Astrocyte (in vitro differentiated cells and primary cell): ENCODE measurements at regions not wholly inside any gene's neighbourhood (a gene's known extent, or its start where the extent isn't known, plus 50 kb on each side); places are given as distances from the start of the nearest gene placed in this dataset.

Source experiments
- DNase-seq: peaks from one replicate; pipeline ENCODE4 v3.0.0-alpha.2; 2010; ENCODE audit warnings: low read depth
- FAIRE-seq: peaks from 2 replicates; lab custom pipeline; 2011; peaks lifted over from hg19 to GRCh38; lab: Jason Lieb, UNC
- H2AFZ ChIP-seq: 2 replicates; pipeline ENCODE4 v1.6.0; 2012; ENCODE audit warnings: low read depth, low read length, inconsistent platforms
- H3K27ac ChIP-seq: 2 replicates; pipeline ENCODE4 v1.5.1; 2011; ENCODE audit warnings: low read depth, low read length, inconsistent platforms
- H3K27me3 ChIP-seq: 2 replicates; pipeline ENCODE4 v1.6.0; 2011; ENCODE audit warnings: low read length, inconsistent platforms; ENCODE audit not compliant: insufficient read depth
- H3K36me3 ChIP-seq: 2 replicates; pipeline ENCODE4 v1.5.1; 2011; ENCODE audit warnings: low read length, inconsistent platforms; ENCODE audit not compliant: insufficient read depth
- H3K4me1 ChIP-seq: 2 replicates; pipeline ENCODE4 v1.5.1; 2011; ENCODE audit warnings: low read length, inconsistent platforms; ENCODE audit not compliant: insufficient read depth
- H3K4me2 ChIP-seq: 2 replicates; pipeline ENCODE4 v1.6.0; 2012; ENCODE audit warnings: low read length, inconsistent platforms
- H3K4me3 ChIP-seq: 2 replicates; pipeline ENCODE4 v1.5.1; 2011; ENCODE audit warnings: low read depth, mild to moderate bottlenecking, low read length, inconsistent platforms; ENCODE audit not compliant: insufficient read depth
- H3K79me2 ChIP-seq: 2 replicates; pipeline ENCODE4 v1.6.0; 2012; ENCODE audit warnings: mild to moderate bottlenecking, low read length, inconsistent platforms; ENCODE audit not compliant: insufficient read depth
- H3K9ac ChIP-seq: 2 replicates; pipeline ENCODE4 v1.6.0; 2012; ENCODE audit warnings: mild to moderate bottlenecking, low read length, inconsistent platforms
- H3K9me3 ChIP-seq: 2 replicates; pipeline ENCODE4 v1.5.1; 2012; ENCODE audit warnings: low read depth, mild to moderate bottlenecking, low read length, inconsistent platforms; ENCODE audit not compliant: insufficient read depth
- H4K20me1 ChIP-seq: 2 replicates; pipeline ENCODE4 v1.6.0; 2012; ENCODE audit warnings: low read length, inconsistent platforms; ENCODE audit not compliant: insufficient read depth
- H3K27ac Mint-ChIP-seq: one replicate; pipeline ENCODE4 v1.8.0; 2021; ENCODE audit warnings: mild to moderate bottlenecking, mixed read lengths; ENCODE audit not compliant: unreplicated experiment
- H3K27me3 Mint-ChIP-seq: one replicate; pipeline ENCODE4 v1.8.0; 2021; ENCODE audit warnings: low read depth, mixed read lengths; ENCODE audit not compliant: unreplicated experiment
- H3K36me3 Mint-ChIP-seq: one replicate; pipeline ENCODE4 v1.8.0; 2021; ENCODE audit warnings: low read depth, mixed read lengths; ENCODE audit not compliant: unreplicated experiment
- H3K4me1 Mint-ChIP-seq: one replicate; pipeline ENCODE4 v1.8.0; 2021; ENCODE audit warnings: low read depth, mixed read lengths; ENCODE audit not compliant: unreplicated experiment
- H3K4me3 Mint-ChIP-seq: one replicate; pipeline ENCODE4 v1.8.0; 2021; ENCODE audit warnings: mild to moderate bottlenecking, moderate library complexity, mixed read lengths; ENCODE audit not compliant: unreplicated experiment
- H3K9me3 Mint-ChIP-seq: one replicate; pipeline ENCODE4 v1.8.0; 2021; ENCODE audit warnings: mild to moderate bottlenecking, mixed read lengths; ENCODE audit not compliant: unreplicated experiment
- CTCF ChIP-seq: IDR thresholded peaks from 2 replicates; pipeline ENCODE4 v1.5.1; 2011; ENCODE audit warnings: low read depth, mild to moderate bottlenecking, inconsistent platforms, low read length, moderate library complexity; ENCODE audit not compliant: insufficient read depth
- EZH2 ChIP-seq: IDR thresholded peaks from 2 replicates; pipeline ENCODE4 v1.6.1; 2012; ENCODE audit warnings: mild to moderate bottlenecking, low read length, inconsistent platforms; ENCODE audit not compliant: insufficient read depth

GRCh38 chr5:173413471-173413982 is 85.3 kb upstream of the STC2 start:
- Histone ChIP-seq H3K4me3 (no peak overlapping the region), H3K4me1 (peaks cover 7% of the 10 kb centered on the region), H2AFZ (no peak overlapping the region), H3K27me3 (no peaks in the 10 kb centered on the region), H3K27ac (no peak overlapping the region), H4K20me1 (no peaks in the 10 kb centered on the region), H3K4me2 (peak overlapping the region; percentile 39), H3K79me2 (no peaks in the 10 kb centered on the region), H3K9ac (no peak overlapping the region), H3K9me3 (peaks cover 4% of the 10 kb centered on the region), H3K36me3 (no peaks in the 10 kb centered on the region)
- H3K27me3 Mint-ChIP-seq: peaks cover 14% of the 10 kb centered on the region
- TF ChIP-seq CTCF: no peak
- TF ChIP-seq EZH2: no peak
- H3K27ac Mint-ChIP-seq: no peak overlapping the region
- H3K4me1 Mint-ChIP-seq: peaks cover 2% of the 10 kb centered on the region
- H3K9me3 Mint-ChIP-seq: peaks cover 19% of the 10 kb centered on the region
- peaks cover 3% of the 10 kb centered on the region for H3K36me3 Mint-ChIP-seq
- no peak overlapping the region for H3K4me3 Mint-ChIP-seq
- DNase-seq (no peak), FAIRE-seq (no peak)

GRCh38 chr5:173412566-173412965 is 84.4 kb upstream of the STC2 start:
- H3K36me3 Mint-ChIP-seq: peaks cover 3% of the 10 kb centered on the region
- H3K4me1 ChIP-seq: peaks cover 7% of the 10 kb centered on the region
- H2AFZ ChIP-seq: peak overlapping the region; percentile 36
- H3K79me2 ChIP-seq: no peaks in the 10 kb centered on the region
- no peak overlapping the region for H3K27ac Mint-ChIP-seq
- peaks cover 14% of the 10 kb centered on the region for H3K27me3 Mint-ChIP-seq
- no peak overlapping the region for H3K27ac ChIP-seq
- no peaks in the 10 kb centered on the region for H3K9me3 ChIP-seq
- TF ChIP-seq CTCF (no peak), EZH2 (no peak)
- H3K4me1 Mint-ChIP-seq: peaks cover 2% of the 10 kb centered on the region
- H4K20me1 ChIP-seq: no peaks in the 10 kb centered on the region
- no peaks in the 10 kb centered on the region for H3K27me3 ChIP-seq
- H3K9me3 Mint-ChIP-seq: peaks cover 14% of the 10 kb centered on the region
- DNase-seq (peak; percentile 56), FAIRE-seq (no peak)
- peak overlapping the region; percentile 39 for H3K4me2 ChIP-seq
- H3K4me3 Mint-ChIP-seq: no peak overlapping the region
- no peaks in the 10 kb centered on the region for H3K36me3 ChIP-seq
- H3K4me3 ChIP-seq: no peak overlapping the region
- H3K9ac ChIP-seq: no peak overlapping the region

- no peak overlapping the region for H3K27ac ChIP-seq
- no peak for DNase-seq
- no peak overlapping the region for H3K9ac ChIP-seq
- H2AFZ ChIP-seq: peak overlapping the region; percentile 36
- no peak for TF ChIP-seq CTCF
- no peak for TF ChIP-seq EZH2
- Mint-ChIP-seq H3K36me3 (peaks cover 3% of the 10 kb centered on the region), H3K4me3 (no peak overlapping the region), H3K4me1 (peaks cover 2% of the 10 kb centered on the region), H3K27ac (peak overlapping the region; percentile 26), H3K27me3 (peaks cover 10% of the 10 kb centered on the region), H3K9me3 (peaks cover 12% of the 10 kb centered on the region)
- H3K79me2 ChIP-seq: no peaks in the 10 kb centered on the region
- H3K27me3 ChIP-seq: no peaks in the 10 kb centered on the region
- peaks cover 7% of the 10 kb centered on the region for H3K4me1 ChIP-seq
- peak overlapping the region; percentile 39 for H3K4me2 ChIP-seq
- H3K36me3 ChIP-seq: no peaks in the 10 kb centered on the region
- no peak for FAIRE-seq
- H3K4me3 ChIP-seq: no peak overlapping the region
- H4K20me1 ChIP-seq: no peaks in the 10 kb centered on the region
- H3K9me3 ChIP-seq: no peaks in the 10 kb centered on the region
Measured at GRCh38 chr5:173411791-173412555, 83.8 kb upstream of the STC2 start.
